HCT116 (cell line): ENCODE measurements at regions not wholly inside any gene's neighbourhood (a gene's known extent, or its start where the extent isn't known, plus 50 kb on each side); places are given as distances from the start of the nearest gene placed in this dataset.

Experiments used
- ATAC-seq: fragments of 200-7000 bp; cut with Tn5 transposase; 2 replicates; pipeline ENCODE4 v1.9.1; 2020; ENCODE audit warnings: mild to moderate bottlenecking, moderate library complexity
- BruUV-seq: library from RNA; stranded (reverse); fragments of 400-500 nt; replicated peaks from 2 replicates; lab custom pipeline; 2021; lab: Mats Ljungman, UMichigan
- CTCF ChIA-PET: fragments of 300-600 bp; sonication (Branson Sonifier 250); formaldehyde crosslinking; loops from one replicate; lab custom pipeline; 2021; ENCODE audit warnings: antibody characterized with exemption; lab: Charles Lee
- POLR2A ChIA-PET: fragments of 300-600, 350-600 bp; sonication (Branson Sonifier 250); formaldehyde crosslinking; loops from one replicate; lab custom pipeline; 2021; ENCODE audit warnings: antibody characterized with exemption; lab: Charles Lee
- RAD21 ChIA-PET, 2 experiments: fragments of 300-600 bp; sonication (Branson Sonifier 250); formaldehyde crosslinking; loops; one replicate each; lab custom pipeline; 2023; ENCODE audit warnings: low total read pairs in 2 of 2; ENCODE audit not compliant: uncharacterized antibody in 2 of 2, unreplicated experiment in 2 of 2, low non-redundant PET in 1 of 2; lab: Charles Lee
- DNase-seq: peaks from one replicate; pipeline ENCODE4 v3.0.0-alpha.2; 2010; ENCODE audit warnings: low read depth, low spot score
- H2AFZ ChIP-seq: fragments of 200-600 bp; shearing (Covaris generic), sonication (generic); 2 replicates; pipeline ENCODE4 v1.6.1; 2017; ENCODE audit warnings: low read depth, mixed run types, mixed read lengths, antibody characterized with exemption, low read length; ENCODE audit not compliant: poor library complexity, severe bottlenecking
- H3K27ac ChIP-seq: 2 replicates; pipeline ENCODE4 v1.5.1; 2012; ENCODE audit warnings: low read depth, low read length
- H3K27me3 ChIP-seq: fragments of 200-600 bp; sonication (generic); 2 replicates; pipeline ENCODE4 v1.6.1; 2016; ENCODE audit warnings: mixed run types, low read length, mixed read lengths; ENCODE audit not compliant: insufficient read depth
- H3K36me3 ChIP-seq, 2 experiments: fragments of 200-500 bp in 1 of 2; fragments of 200-600 bp in 1 of 2; sonication (Bioruptor generic) in 1 of 2; sonication (generic) in 1 of 2; 2 replicates each; pipeline versions ENCODE4 v1.5.1 to v1.6.1; 2014 to 2016; ENCODE audit warnings: low read length in 2 of 2, inconsistent platforms in 1 of 2, mixed read lengths in 1 of 2, mixed run types in 1 of 2; ENCODE audit not compliant: insufficient read depth in 2 of 2, control insufficient read depth in 1 of 2
- H3K4me1 ChIP-seq, 2 experiments: fragments of 200-600 bp in 1 of 2; sonication (generic) in 1 of 2; 2 replicates each; pipeline versions ENCODE4 v1.5.1 to v1.6.1; 2012 to 2017; ENCODE audit warnings: low read length in 2 of 2, inconsistent platforms in 1 of 2, mild to moderate bottlenecking in 1 of 2, mixed read lengths in 1 of 2, mixed run types in 1 of 2, moderate library complexity in 1 of 2; ENCODE audit not compliant: insufficient read depth in 2 of 2, control insufficient read depth in 1 of 2
- H3K4me2 ChIP-seq: fragments of 200-600 bp; sonication (generic); 2 replicates; pipeline ENCODE4 v1.6.1; 2017; ENCODE audit warnings: mixed run types, low read length, mixed read lengths
- H3K4me3 ChIP-seq, 2 experiments: fragments of 200-600 bp in 1 of 2; sonication (generic) in 1 of 2; replicated peaks in 1 of 2; 2 replicates each; pipeline ENCODE4 v1.5.1; 2011 to 2016; ENCODE audit warnings: low read length in 2 of 2, control low read depth in 1 of 2, low read depth in 1 of 2, mild to moderate bottlenecking in 1 of 2, mixed read lengths in 1 of 2, mixed run types in 1 of 2
- H3K79me2 ChIP-seq: fragments of 200-600 bp; sonication (generic); 2 replicates; pipeline ENCODE4 v1.6.1; 2017; ENCODE audit warnings: mild to moderate bottlenecking, mixed run types, low read length, moderate library complexity, mixed read lengths; ENCODE audit not compliant: insufficient read depth
- H3K9ac ChIP-seq: fragments of 200-600 bp; sonication (generic); 2 replicates; pipeline ENCODE4 v1.6.1; 2016; ENCODE audit warnings: low read length, mixed read lengths
- H3K9me2 ChIP-seq: fragments of 200-600 bp; sonication (generic), shearing (Covaris generic); 2 replicates; pipeline ENCODE4 v1.6.1; 2017; ENCODE audit warnings: mixed run types, mild to moderate bottlenecking, moderate library complexity; ENCODE audit not compliant: insufficient read depth
- H3K9me3 ChIP-seq, 2 experiments: fragments of 200-500 bp in 1 of 2; fragments of 200-600 bp in 1 of 2; sonication (Bioruptor generic) in 1 of 2; sonication (generic) in 1 of 2; 2 replicates each; pipeline ENCODE4 v1.6.1; 2014 to 2017; ENCODE audit warnings: low read length in 2 of 2, mixed read lengths in 2 of 2, inconsistent platforms in 1 of 2, low read depth in 1 of 2, mild to moderate bottlenecking in 1 of 2, mixed run types in 1 of 2, moderate library complexity in 1 of 2; ENCODE audit not compliant: control insufficient read depth in 1 of 2, insufficient read depth in 1 of 2
- H4K20me1 ChIP-seq: fragments of 200-600 bp; sonication (generic), shearing (Covaris generic); 2 replicates; pipeline ENCODE4 v1.6.1; 2017; ENCODE audit warnings: mixed run types, mild to moderate bottlenecking, moderate library complexity; ENCODE audit not compliant: insufficient read depth
- CBX3 ChIP-seq: IDR thresholded peaks from 2 replicates; pipeline ENCODE4 v1.6.1; 2012; ENCODE audit warnings: low read depth
- CEBPB ChIP-seq: IDR thresholded peaks from 2 replicates; pipeline ENCODE4 v1.6.1; 2012; ENCODE audit warnings: low read depth
- EGR1 ChIP-seq: IDR thresholded peaks from 2 replicates; pipeline ENCODE4 v1.6.1; 2012; ENCODE audit warnings: low read depth
- ELF1 ChIP-seq: IDR thresholded peaks from 2 replicates; pipeline ENCODE4 v1.6.1; 2012; ENCODE audit warnings: low read depth, borderline replicate concordance
- MAX ChIP-seq: IDR thresholded peaks from 2 replicates; pipeline ENCODE4 v1.6.1; 2012
- POLR2AphosphoS5 ChIP-seq: IDR thresholded peaks from 2 replicates; pipeline ENCODE4 v1.6.1; 2011; ENCODE audit warnings: mild to moderate bottlenecking, low read depth, low read length, moderate library complexity
- RAD21 ChIP-seq: IDR thresholded peaks from 2 replicates; pipeline ENCODE4 v1.6.1; 2012; ENCODE audit warnings: low read depth, mild to moderate bottlenecking
- REST ChIP-seq: IDR thresholded peaks from 2 replicates; pipeline ENCODE4 v1.6.1; 2012; ENCODE audit warnings: low read depth
- SP1 ChIP-seq: IDR thresholded peaks from 2 replicates; pipeline ENCODE4 v1.6.1; 2012; ENCODE audit warnings: low read depth
- TCF7L2 ChIP-seq: IDR thresholded peaks from 2 replicates; pipeline ENCODE4 v1.7.0; 2011; ENCODE audit warnings: borderline replicate concordance, inconsistent platforms; ENCODE audit not compliant: insufficient read depth, insufficient read length; ENCODE audit errors: extremely low read depth
- YY1 ChIP-seq: IDR thresholded peaks from 2 replicates; pipeline ENCODE4 v1.6.1; 2011; ENCODE audit warnings: low read length, low read depth, moderate library complexity, mild to moderate bottlenecking; ENCODE audit not compliant: insufficient replicate concordance; ENCODE audit errors: extremely low read depth
- ZFX ChIP-seq: fragments of 450-650 bp; IDR thresholded peaks from 2 replicates; pipeline ENCODE4 v1.6.1; 2017
- ZNF274 ChIP-seq: fragments of 200-500 bp; sonication (Bioruptor generic); IDR thresholded peaks from 2 replicates; pipeline ENCODE4 v1.6.1; 2014; ENCODE audit warnings: mild to moderate bottlenecking, low read depth, low read length, inconsistent platforms
- intact Hi-C: fragments of 100-400 bp; cut with micrococcal nuclease; formaldehyde crosslinking; loops from 2 replicates; pipeline ENCODE4 v1.10.0; 2022

GRCh38 chr7:24472093-24472492 is 101.2 kb upstream of the PALS2 start:
- ATAC-seq (no peak), DNase-seq (no peak)

More at GRCh38 chr7:24472093-24472492, 101.2 kb upstream of the PALS2 start:
- H3K27ac ChIP-seq: no peak overlapping the region
- H3K4me1 ChIP-seq: no peaks in the 10 kb centered on the region
- no peak overlapping the region for H3K4me3 ChIP-seq
- H3K9ac ChIP-seq: no peak overlapping the region
- no peaks in the 10 kb centered on the region for H3K9me2 ChIP-seq
- no peak overlapping the region for H3K4me2 ChIP-seq
- no peaks in the 10 kb centered on the region for H3K9me3 ChIP-seq
- TF ChIP-seq REST: no peak
- TF ChIP-seq ZNF274: no peak
- no peak for TF ChIP-seq RAD21
- no peak for TF ChIP-seq ZFX
- no peak for TF ChIP-seq ELF1
- no peak for TF ChIP-seq POLR2AphosphoS5
- no peak for TF ChIP-seq YY1
- TF ChIP-seq MAX: no peak
- TF ChIP-seq TCF7L2: no peak
- no peak for TF ChIP-seq SP1
- TF ChIP-seq CBX3: no peak
- TF ChIP-seq CEBPB: no peak
- no peak for TF ChIP-seq EGR1
- H3K79me2 ChIP-seq: no peaks in the 10 kb centered on the region
- CTCF ChIA-PET: no interaction called here
- intact Hi-C loops: no loop called here
- RAD21 ChIA-PET: no interaction called here
- POLR2A ChIA-PET: no interaction called here
- H2AFZ ChIP-seq: no peak overlapping the region
- H3K27me3 ChIP-seq: no peaks in the 10 kb centered on the region
- no TSS peak for BruUV-seq
- no peaks in the 10 kb centered on the region for H4K20me1 ChIP-seq
- no peaks in the 10 kb centered on the region for H3K36me3 ChIP-seq
